ENCODE measurements at regions not wholly inside any gene's neighbourhood (a gene's known extent, or its start where the extent isn't known, plus 50 kb on each side); places are given as distances from the start of the nearest gene placed in this dataset.

GRCh38 chr12:34298176-34298970 lies 276.1 kb downstream of the ALG10 start:
- H3K36me3 ChIP-seq (replicated peaks in 1 of 2; ENCODE audit: control insufficient read depth in 1 of 2, insufficient read depth in 2 of 2, low read length in 1 of 2): no peaks in the 10 kb centered on the region
- TF ChIP-seq FOXJ3 (CRISPR knock-in tag; IDR thresholded peaks at IDR 0.05) (no peak), CHD2 (IDR thresholded peaks at IDR 0.05; ENCODE audit: low read length, partially characterized antibody) (no peak), RXRA (IDR thresholded peaks at IDR 0.05; ENCODE audit: borderline replicate concordance, low read depth) (no peak), NFIC (IDR thresholded peaks at IDR 0.05; ENCODE audit: borderline replicate concordance) (no peak), RCOR1 (IDR thresholded peaks at IDR 0.05; ENCODE audit: low read length) (no peak), JUND (IDR thresholded peaks at IDR 0.05) (no peak), USF2 (IDR thresholded peaks at IDR 0.05; ENCODE audit: borderline replicate concordance, low read depth, low read length) (no peak), YY1 (IDR thresholded peaks at IDR 0.05; ENCODE audit: low read depth) (no peak), PBX3 (IDR thresholded peaks at IDR 0.05) (no peak), GATA2 (CRISPR knock-in tag; IDR thresholded peaks at IDR 0.05) (no peak), EZH2phosphoT487 (IDR thresholded peaks at IDR 0.05; ENCODE audit: borderline replicate concordance, low read depth) (no peak), REST (IDR thresholded peaks at IDR 0.05; ENCODE audit: low read depth, low read length) (no peak), FOSL2 (IDR thresholded peaks at IDR 0.05; ENCODE audit: borderline replicate concordance, low read depth) (no peak), ELF1 (IDR thresholded peaks at IDR 0.05) (no peak), TCF12 (IDR thresholded peaks at IDR 0.05) (no peak), CTCF (IDR thresholded peaks at IDR 0.05) (no peak), ZBTB33 (IDR thresholded peaks at IDR 0.05; ENCODE audit: borderline replicate concordance, low read depth) (no peak)
- no peaks in the 10 kb centered on the region for H3K79me2 ChIP-seq (ENCODE audit: insufficient read depth)
- no peaks in the 10 kb centered on the region for H3F3A ChIP-seq (replicated peaks; ENCODE audit: insufficient read depth)
- no peak overlapping the region for H3K9ac ChIP-seq
- DNase-seq: no peak
- H3K9me3 ChIP-seq: no peaks in the 10 kb centered on the region
- H3K4me2 ChIP-seq: peak overlapping the region; percentile 76
- H3K4me1 ChIP-seq (ENCODE audit: control insufficient read depth in 1 of 2, insufficient read depth in 2 of 2, low read depth in 1 of 2, low read length in 1 of 2): no peaks in the 10 kb centered on the region
- no peak overlapping the region for H3K27ac ChIP-seq (ENCODE audit: low read depth in 2 of 2, low read length in 1 of 2)
- no peak overlapping the region for H2AFZ ChIP-seq (ENCODE audit: low read depth)
- no peaks in the 10 kb centered on the region for H4K20me1 ChIP-seq (ENCODE audit: insufficient read depth)
- 10% methylated on average over 28 of the region's 28 CpGs for WGBS (ENCODE audit: low lambda C conversion rate)
- H3K4me3 ChIP-seq (ENCODE audit: low read depth in 2 of 2, low read length in 1 of 2): no peak overlapping the region; a peak in 1 of 4 replicates
- CTCF ChIA-PET: no interaction called here
- peaks cover 91% of the 10 kb centered on the region for H3K27me3 ChIP-seq (ENCODE audit: insufficient read depth)
- POLR2A ChIA-PET: no interaction called here
- H3K9me2 ChIP-seq: no peaks in the 10 kb centered on the region
